ENCODE measurements at regions not wholly inside any gene's neighbourhood (a gene's known extent, or its start where the extent isn't known, plus 50 kb on each side); places are given as distances from the start of the nearest gene placed in this dataset.

DNA sequence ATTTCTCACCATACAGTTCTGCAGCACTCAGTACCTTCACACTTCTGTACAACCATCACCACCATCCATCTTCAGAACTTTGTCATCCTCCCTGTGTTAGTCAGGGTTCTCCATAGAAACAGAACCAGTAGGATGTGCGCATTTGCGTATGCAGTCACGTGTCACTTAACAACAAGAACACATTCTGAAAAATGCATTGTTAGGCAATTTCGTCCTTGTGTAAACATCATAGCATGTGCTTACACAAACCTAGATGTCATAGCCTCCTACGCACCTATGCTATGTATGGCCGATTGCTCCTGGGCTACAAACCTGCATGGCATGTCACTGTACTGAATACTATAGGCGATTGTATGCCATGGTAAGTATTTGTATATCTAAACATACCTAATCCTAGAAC, 66.2 kb upstream of the PTPRT start:
- H3K18ac ChIP-seq (ENCODE audit: low read depth in 1 of 2, low read length in 2 of 2) = no peak overlapping the region
- H2BK5ac ChIP-seq (ENCODE audit: low read depth, low read length, poor library complexity, severe bottlenecking) = no peak overlapping the region
- H3K4me1 ChIP-seq (ENCODE audit: control insufficient read depth, insufficient read depth, low read depth, low read length) = no peaks in the 10 kb centered on the region
- no peak overlapping the region for H3K27ac ChIP-seq (ENCODE audit: low read length, poor library complexity, severe bottlenecking)
- H2AFZ ChIP-seq (ENCODE audit: low read depth, low read length) = no peak overlapping the region
- H3K4ac ChIP-seq (ENCODE audit: low read depth in 1 of 2, low read length in 2 of 2) = no peak overlapping the region
- no peaks in the 10 kb centered on the region for H3K27me3 ChIP-seq (ENCODE audit: control insufficient read depth in 1 of 2, insufficient read depth in 1 of 2, low read length in 2 of 2)
- H2BK120ac ChIP-seq (ENCODE audit: low read depth, low read length) = no peak overlapping the region
- no peak overlapping the region for H3K14ac ChIP-seq (ENCODE audit: low read length in 2 of 2)
- no peaks in the 10 kb centered on the region for H3K79me1 ChIP-seq (replicated peaks; ENCODE audit: low read length, poor library complexity, severe bottlenecking)
- no peaks in the 10 kb centered on the region for H3K36me3 ChIP-seq (ENCODE audit: control insufficient read depth in 1 of 2, insufficient read depth in 2 of 2, low read depth in 1 of 2, low read length in 2 of 2)
- no peaks in the 10 kb centered on the region for H3K9me3 ChIP-seq (ENCODE audit: control insufficient read depth, low read length)
- no peak overlapping the region for H2BK15ac ChIP-seq (ENCODE audit: low read depth, poor library complexity, severe bottlenecking)
- no peak overlapping the region for H3K23ac ChIP-seq (ENCODE audit: low read length in 2 of 2)
- DNase-seq = no peak
- no peak overlapping the region for H2BK12ac ChIP-seq (ENCODE audit: low read length in 2 of 2)
- no peak overlapping the region for H4K8ac ChIP-seq (ENCODE audit: low read length)
- H4K91ac ChIP-seq (ENCODE audit: low read length) = no peak overlapping the region
- 83% methylated on average over 5 of the region's 7 CpGs for WGBS
- H3K9ac ChIP-seq (ENCODE audit: low read length) = no peak overlapping the region
- H3K4me2 ChIP-seq (ENCODE audit: low read length, poor library complexity, severe bottlenecking) = no peak overlapping the region
- H3K4me3 ChIP-seq (ENCODE audit: insufficient read depth in 1 of 2, low read depth in 1 of 2, low read length in 2 of 2) = no peak overlapping the region
- no peak overlapping the region for H2AK5ac ChIP-seq (ENCODE audit: low read length, severe bottlenecking)

DNA sequence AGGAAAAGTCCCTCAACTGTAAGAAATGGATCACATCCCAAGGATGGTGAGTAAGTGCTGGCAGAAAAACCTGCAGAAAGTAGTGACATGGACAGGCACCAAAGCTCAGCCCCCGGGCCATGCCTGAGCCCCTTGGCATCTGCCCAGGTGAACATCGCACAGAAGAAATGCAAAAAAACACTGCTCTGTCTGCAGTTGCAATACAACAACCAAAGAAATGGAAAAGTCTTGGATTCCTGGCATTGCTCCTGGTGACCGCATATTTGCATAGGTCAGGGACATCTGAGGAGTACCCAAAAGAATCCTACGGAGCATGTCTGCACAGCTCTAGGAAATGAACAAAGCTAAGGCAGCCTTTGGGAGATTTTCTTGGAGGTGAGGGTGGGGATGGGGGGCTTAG, 63.1 kb upstream of the PTPRT start:
- H3K4me2 ChIP-seq (ENCODE audit: low read length, poor library complexity, severe bottlenecking) = no peak overlapping the region
- H2BK120ac ChIP-seq (ENCODE audit: low read depth, low read length) = no peak overlapping the region
- H2AFZ ChIP-seq (ENCODE audit: low read depth, low read length) = no peak overlapping the region
- no peaks in the 10 kb centered on the region for H3K79me1 ChIP-seq (replicated peaks; ENCODE audit: low read length, poor library complexity, severe bottlenecking)
- H4K91ac ChIP-seq (ENCODE audit: low read length) = no peak overlapping the region
- no peaks in the 10 kb centered on the region for H3K36me3 ChIP-seq (ENCODE audit: control insufficient read depth in 1 of 2, insufficient read depth in 2 of 2, low read depth in 1 of 2, low read length in 2 of 2)
- H3K14ac ChIP-seq (ENCODE audit: low read length in 2 of 2) = no peak overlapping the region
- H3K9ac ChIP-seq (ENCODE audit: low read length) = no peak overlapping the region
- no peak overlapping the region for H3K18ac ChIP-seq (ENCODE audit: low read depth in 1 of 2, low read length in 2 of 2)
- H2BK12ac ChIP-seq (ENCODE audit: low read length in 2 of 2) = no peak overlapping the region
- DNase-seq = no peak
- no peak overlapping the region for H2BK5ac ChIP-seq (ENCODE audit: low read depth, low read length, poor library complexity, severe bottlenecking)
- H3K4ac ChIP-seq (ENCODE audit: low read depth in 1 of 2, low read length in 2 of 2) = no peak overlapping the region
- WGBS = 78% methylated on average over 4 of the region's 4 CpGs
- H3K27ac ChIP-seq (ENCODE audit: low read length, poor library complexity, severe bottlenecking) = no peak overlapping the region
- peaks cover 0 to 5% of the 10 kb centered on the region in 2 experiments for H3K27me3 ChIP-seq (ENCODE audit: control insufficient read depth in 1 of 2, insufficient read depth in 1 of 2, low read length in 2 of 2)
- H3K23ac ChIP-seq (ENCODE audit: low read length in 2 of 2) = no peak overlapping the region
- no peak overlapping the region for H2AK5ac ChIP-seq (ENCODE audit: low read length, severe bottlenecking)
- no peak overlapping the region for H4K8ac ChIP-seq (ENCODE audit: low read length)
- H3K4me3 ChIP-seq (ENCODE audit: insufficient read depth in 1 of 2, low read depth in 1 of 2, low read length in 2 of 2) = peak overlapping the region in 1 of 2 experiments; percentile 39
- no peak overlapping the region for H2BK15ac ChIP-seq (ENCODE audit: low read depth, poor library complexity, severe bottlenecking)
- H3K4me1 ChIP-seq (ENCODE audit: control insufficient read depth, insufficient read depth, low read depth, low read length) = no peaks in the 10 kb centered on the region
- H3K9me3 ChIP-seq (ENCODE audit: control insufficient read depth, low read length) = no peaks in the 10 kb centered on the region

DNA sequence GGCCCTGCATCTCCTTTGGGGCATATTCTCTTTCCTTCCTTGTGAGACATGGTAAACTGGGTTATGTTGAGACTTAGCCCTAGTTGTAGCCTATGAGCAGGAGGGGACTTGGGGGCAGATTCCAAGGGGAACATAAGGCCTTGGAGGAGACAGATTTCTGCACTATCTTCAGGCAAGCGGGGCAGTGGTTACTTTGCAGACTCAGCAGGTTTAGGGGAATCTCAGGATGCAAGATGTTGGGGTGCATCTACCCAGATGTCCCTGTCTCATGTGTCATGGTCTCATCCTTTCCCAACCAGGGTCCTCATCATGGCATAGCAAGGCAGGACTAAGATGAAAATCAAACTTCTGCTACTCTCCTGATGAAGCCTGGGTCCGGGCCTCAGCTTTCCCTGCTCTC, 58.6 kb upstream of the PTPRT start:
- no peak for DNase-seq
- Histone ChIP-seq H3K14ac (ENCODE audit: low read length in 2 of 2) (no peak overlapping the region), H3K9ac (ENCODE audit: low read length) (no peak overlapping the region), H3K9me3 (ENCODE audit: control insufficient read depth, low read length) (no peaks in the 10 kb centered on the region), H2BK120ac (ENCODE audit: low read depth, low read length) (no peak overlapping the region), H3K18ac (ENCODE audit: low read depth in 1 of 2, low read length in 2 of 2) (no peak overlapping the region), H2AK5ac (ENCODE audit: low read length, severe bottlenecking) (no peak overlapping the region), H4K91ac (ENCODE audit: low read length) (no peak overlapping the region), H3K79me1 (replicated peaks; ENCODE audit: low read length, poor library complexity, severe bottlenecking) (no peaks in the 10 kb centered on the region), H3K4ac (ENCODE audit: low read depth in 1 of 2, low read length in 2 of 2) (no peak overlapping the region), H3K36me3 (ENCODE audit: control insufficient read depth in 1 of 2, insufficient read depth in 2 of 2, low read depth in 1 of 2, low read length in 2 of 2) (no peaks in the 10 kb centered on the region), H3K4me2 (ENCODE audit: low read length, poor library complexity, severe bottlenecking) (no peak overlapping the region), H3K4me1 (ENCODE audit: control insufficient read depth, insufficient read depth, low read depth, low read length) (no peaks in the 10 kb centered on the region), H2BK15ac (ENCODE audit: low read depth, poor library complexity, severe bottlenecking) (no peak overlapping the region), H2AFZ (ENCODE audit: low read depth, low read length) (no peak overlapping the region), H3K23ac (ENCODE audit: low read length in 2 of 2) (no peak overlapping the region), H3K27me3 (ENCODE audit: control insufficient read depth in 1 of 2, insufficient read depth in 1 of 2, low read length in 2 of 2) (peaks cover 0 to 45% of the 10 kb centered on the region in 2 experiments), H3K27ac (ENCODE audit: low read length, poor library complexity, severe bottlenecking) (no peak overlapping the region), H2BK12ac (ENCODE audit: low read length in 2 of 2) (no peak overlapping the region), H2BK5ac (ENCODE audit: low read depth, low read length, poor library complexity, severe bottlenecking) (no peak overlapping the region), H3K4me3 (ENCODE audit: insufficient read depth in 1 of 2, low read depth in 1 of 2, low read length in 2 of 2) (no peak overlapping the region), H4K8ac (ENCODE audit: low read length) (no peak overlapping the region)
- WGBS = 66% methylated on average over 2 of the region's 2 CpGs

DNA sequence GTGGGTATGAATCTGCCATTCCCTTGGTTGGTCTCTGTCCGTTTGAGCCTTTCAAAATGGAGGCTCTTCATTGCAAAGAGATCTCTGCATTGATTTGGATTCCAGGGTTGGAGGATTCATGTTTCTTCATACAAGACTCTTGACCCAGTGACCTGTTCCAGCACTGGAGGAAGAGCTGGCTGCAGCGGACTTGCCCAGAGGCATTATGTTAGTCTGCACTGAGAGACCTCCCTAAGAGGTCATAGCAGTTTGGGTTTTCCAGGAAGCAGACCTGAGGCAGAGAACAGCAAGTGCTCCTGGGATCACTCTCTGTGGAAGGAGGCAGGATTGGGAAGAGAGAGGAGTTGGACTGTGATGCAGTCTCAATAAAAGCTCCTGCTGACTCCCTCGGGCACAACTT, 57.7 kb upstream of the PTPRT start:
- Histone ChIP-seq H3K9me3 (ENCODE audit: control insufficient read depth, low read length) (no peaks in the 10 kb centered on the region), H3K14ac (ENCODE audit: low read length in 2 of 2) (no peak overlapping the region), H2AK5ac (ENCODE audit: low read length, severe bottlenecking) (no peak overlapping the region), H4K91ac (ENCODE audit: low read length) (no peak overlapping the region), H3K27me3 (ENCODE audit: control insufficient read depth in 1 of 2, insufficient read depth in 1 of 2, low read length in 2 of 2) (peaks cover 0 to 55% of the 10 kb centered on the region in 2 experiments), H3K79me1 (replicated peaks; ENCODE audit: low read length, poor library complexity, severe bottlenecking) (no peaks in the 10 kb centered on the region), H2BK12ac (ENCODE audit: low read length in 2 of 2) (no peak overlapping the region), H2AFZ (ENCODE audit: low read depth, low read length) (no peak overlapping the region), H3K36me3 (ENCODE audit: control insufficient read depth in 1 of 2, insufficient read depth in 2 of 2, low read depth in 1 of 2, low read length in 2 of 2) (no peaks in the 10 kb centered on the region), H2BK120ac (ENCODE audit: low read depth, low read length) (no peak overlapping the region), H2BK15ac (ENCODE audit: low read depth, poor library complexity, severe bottlenecking) (no peak overlapping the region), H3K9ac (ENCODE audit: low read length) (no peak overlapping the region), H3K4me1 (ENCODE audit: control insufficient read depth, insufficient read depth, low read depth, low read length) (no peaks in the 10 kb centered on the region), H3K4ac (ENCODE audit: low read depth in 1 of 2, low read length in 2 of 2) (no peak overlapping the region), H4K8ac (ENCODE audit: low read length) (no peak overlapping the region), H3K4me3 (ENCODE audit: insufficient read depth in 1 of 2, low read depth in 1 of 2, low read length in 2 of 2) (no peak overlapping the region), H2BK5ac (ENCODE audit: low read depth, low read length, poor library complexity, severe bottlenecking) (no peak overlapping the region), H3K4me2 (ENCODE audit: low read length, poor library complexity, severe bottlenecking) (no peak overlapping the region), H3K27ac (ENCODE audit: low read length, poor library complexity, severe bottlenecking) (no peak overlapping the region), H3K18ac (ENCODE audit: low read depth in 1 of 2, low read length in 2 of 2) (no peak overlapping the region), H3K23ac (ENCODE audit: low read length in 2 of 2) (no peak overlapping the region)
- 52% methylated on average over 3 of the region's 3 CpGs for WGBS
- DNase-seq = no peak
